ENCODE measurements at regions not wholly inside any gene's neighbourhood (a gene's known extent, or its start where the extent isn't known, plus 50 kb on each side); places are given as distances from the start of the nearest gene placed in this dataset.
"Not testable (repeated sequence)": the region's sequence is repeated elsewhere in the genome, so short reads cannot be mapped to it uniquely, and the experiment has no call there.

DNA sequence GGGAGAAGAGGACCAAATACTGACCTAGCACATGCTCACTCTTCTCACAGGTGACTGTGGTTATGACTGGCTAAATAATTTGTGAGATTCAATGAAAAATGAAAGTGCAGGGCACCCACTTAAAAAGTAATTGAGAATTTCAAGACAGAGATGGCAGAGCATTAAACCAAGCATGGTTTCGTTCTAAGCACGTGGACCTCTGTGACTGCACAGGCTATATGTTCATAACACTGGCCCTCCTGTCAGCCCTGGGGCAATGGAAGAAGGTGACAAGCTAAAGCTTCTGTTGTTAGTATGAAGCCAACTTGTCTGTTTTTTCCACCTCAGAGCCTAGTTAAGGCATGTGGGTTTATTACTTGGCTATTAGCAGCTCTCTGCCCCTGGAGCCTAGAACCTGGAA, 130.9 kb downstream of the FASLG start:
- H3K27ac ChIP-seq, result no peak overlapping the region
- no peak for DNase-seq
- no peaks in the 10 kb centered on the region for H3K36me3 ChIP-seq (replicated peaks)
- TF ChIP-seq, protein P1, sequence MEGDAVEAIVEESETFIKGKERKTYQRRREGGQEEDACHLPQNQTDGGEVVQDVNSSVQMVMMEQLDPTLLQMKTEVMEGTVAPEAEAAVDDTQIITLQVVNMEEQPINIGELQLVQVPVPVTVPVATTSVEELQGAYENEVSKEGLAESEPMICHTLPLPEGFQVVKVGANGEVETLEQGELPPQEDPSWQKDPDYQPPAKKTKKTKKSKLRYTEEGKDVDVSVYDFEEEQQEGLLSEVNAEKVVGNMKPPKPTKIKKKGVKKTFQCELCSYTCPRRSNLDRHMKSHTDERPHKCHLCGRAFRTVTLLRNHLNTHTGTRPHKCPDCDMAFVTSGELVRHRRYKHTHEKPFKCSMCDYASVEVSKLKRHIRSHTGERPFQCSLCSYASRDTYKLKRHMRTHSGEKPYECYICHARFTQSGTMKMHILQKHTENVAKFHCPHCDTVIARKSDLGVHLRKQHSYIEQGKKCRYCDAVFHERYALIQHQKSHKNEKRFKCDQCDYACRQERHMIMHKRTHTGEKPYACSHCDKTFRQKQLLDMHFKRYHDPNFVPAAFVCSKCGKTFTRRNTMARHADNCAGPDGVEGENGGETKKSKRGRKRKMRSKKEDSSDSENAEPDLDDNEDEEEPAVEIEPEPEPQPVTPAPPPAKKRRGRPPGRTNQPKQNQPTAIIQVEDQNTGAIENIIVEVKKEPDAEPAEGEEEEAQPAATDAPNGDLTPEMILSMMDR (IDR thresholded peaks at IDR 0.05; ENCODE audit: low read depth, low read length, missing control alignments), result no peak
- H3K4me3 ChIP-seq (ENCODE audit: low read depth, low read length), result no peak overlapping the region
- in situ Hi-C loops (cut with HindIII; ENCODE audit: low pct_ligation_motif_present, low sequenced_read_pairs), result no loop called here
- no peaks in the 10 kb centered on the region for H3K27me3 ChIP-seq (replicated peaks)

DNA sequence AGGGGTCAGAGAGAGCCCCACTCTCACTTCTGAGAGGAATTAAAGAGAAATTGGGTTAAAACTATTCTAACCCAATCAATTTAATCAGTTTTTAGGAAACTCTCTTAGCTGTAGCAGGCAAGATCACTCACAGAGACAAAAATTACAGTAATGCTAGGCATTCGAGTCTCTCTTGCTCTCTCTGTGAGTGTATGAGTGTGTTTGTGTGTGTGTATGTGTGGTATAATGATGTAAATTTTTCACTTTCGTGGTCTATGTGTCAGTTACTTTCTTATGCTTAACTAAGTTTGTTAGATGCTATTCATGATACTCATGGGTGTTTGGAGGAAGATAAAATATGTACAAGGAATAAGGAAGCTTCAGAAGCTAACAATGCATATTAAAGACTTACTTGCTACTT, 131.3 kb downstream of the FASLG start:
- Histone ChIP-seq H3K27ac (no peak overlapping the region), H3K4me3 (ENCODE audit: low read depth, low read length) (no peak overlapping the region), H3K36me3 (replicated peaks) (no peaks in the 10 kb centered on the region), H3K27me3 (replicated peaks) (no peaks in the 10 kb centered on the region)
- DNase-seq, result no peak
- TF ChIP-seq, protein P1 (IDR thresholded peaks at IDR 0.05; ENCODE audit: low read depth, low read length, missing control alignments), result no peak
- in situ Hi-C loops (cut with HindIII; ENCODE audit: low pct_ligation_motif_present, low sequenced_read_pairs), result no loop called here

DNA sequence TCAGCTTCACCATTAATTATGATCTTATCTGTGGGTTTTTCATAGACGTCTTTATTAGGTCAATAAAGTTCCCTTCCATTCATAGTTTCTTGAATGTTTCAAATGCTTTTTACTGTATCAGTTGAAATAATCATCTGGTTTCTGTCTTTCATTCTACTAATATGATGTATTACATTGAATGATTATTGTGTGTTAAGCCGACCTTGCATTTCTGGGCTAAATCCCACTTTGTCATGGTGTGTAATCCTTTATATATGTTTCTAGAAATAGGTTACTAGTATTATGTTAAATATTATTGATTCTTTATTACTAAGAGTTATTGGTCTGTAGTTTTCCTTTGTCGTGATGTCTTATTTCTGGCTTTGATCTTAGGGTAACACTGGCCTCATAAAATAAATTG, 134.9 kb downstream of the FASLG start:
- Histone ChIP-seq H3K27ac (no peak overlapping the region), H3K27me3 (replicated peaks) (no peaks in the 10 kb centered on the region), H3K36me3 (replicated peaks) (no peaks in the 10 kb centered on the region), H3K4me3 (ENCODE audit: low read depth, low read length) (no peak overlapping the region)
- TF ChIP-seq, protein P1 (IDR thresholded peaks at IDR 0.05; ENCODE audit: low read depth, low read length, missing control alignments), result no peak
- DNase-seq, result no peak
- in situ Hi-C loops (cut with HindIII; ENCODE audit: low pct_ligation_motif_present, low sequenced_read_pairs), result no loop called here

DNA sequence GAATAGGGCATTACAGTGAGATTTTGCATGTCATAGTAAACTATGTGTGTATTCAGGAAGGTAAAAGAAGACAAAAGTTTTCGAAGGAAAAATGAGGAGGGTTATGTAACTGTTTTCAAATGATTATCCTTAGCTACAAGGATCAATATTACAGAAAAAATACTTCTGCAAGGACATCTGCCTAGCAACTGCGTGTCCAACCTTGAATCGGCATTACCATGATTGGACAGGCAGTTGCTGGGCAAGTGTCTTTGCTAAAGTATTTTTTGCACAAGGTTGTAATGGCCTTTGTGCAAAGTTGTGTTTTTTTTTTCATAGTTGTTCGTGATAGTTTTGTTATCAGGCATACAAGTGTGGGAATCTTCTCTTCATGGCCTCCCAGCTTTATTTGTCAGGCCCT, 136.8 kb downstream of the FASLG start:
- no peak overlapping the region for H3K27ac ChIP-seq
- DNase-seq, result no peak
- in situ Hi-C loops (cut with HindIII; ENCODE audit: low pct_ligation_motif_present, low sequenced_read_pairs), result no loop called here
- no peaks in the 10 kb centered on the region for H3K36me3 ChIP-seq (replicated peaks)
- TF ChIP-seq, protein P1 (IDR thresholded peaks at IDR 0.05; ENCODE audit: low read depth, low read length, missing control alignments), result no peak
- no peak overlapping the region for H3K4me3 ChIP-seq (ENCODE audit: low read depth, low read length)
- H3K27me3 ChIP-seq (replicated peaks), result no peaks in the 10 kb centered on the region

DNA sequence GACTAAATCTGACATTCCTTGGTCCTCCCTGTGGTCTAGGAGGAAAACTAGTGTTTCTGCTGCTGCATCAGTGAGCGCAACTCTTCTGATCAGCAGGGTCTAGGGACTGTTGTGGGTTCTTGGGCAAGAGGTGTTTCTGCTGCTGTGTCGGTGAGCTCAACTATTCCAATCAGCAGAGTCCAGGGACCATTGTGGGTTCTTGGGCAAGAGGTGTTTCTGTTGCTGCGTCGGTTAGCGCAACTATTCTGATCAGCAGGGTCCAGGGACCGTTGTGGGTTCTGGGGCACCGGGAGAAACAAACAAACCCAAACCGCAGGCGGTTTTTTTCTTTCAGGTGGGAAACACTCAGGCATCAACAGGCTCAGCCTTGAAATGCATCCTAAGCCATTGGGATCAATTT, 140.9 kb downstream of the FASLG start:
- H3K36me3 ChIP-seq (replicated peaks); DNase-seq; in situ Hi-C loops (cut with HindIII; ENCODE audit: low pct_ligation_motif_present, low sequenced_read_pairs): not testable (repeated sequence)

DNA sequence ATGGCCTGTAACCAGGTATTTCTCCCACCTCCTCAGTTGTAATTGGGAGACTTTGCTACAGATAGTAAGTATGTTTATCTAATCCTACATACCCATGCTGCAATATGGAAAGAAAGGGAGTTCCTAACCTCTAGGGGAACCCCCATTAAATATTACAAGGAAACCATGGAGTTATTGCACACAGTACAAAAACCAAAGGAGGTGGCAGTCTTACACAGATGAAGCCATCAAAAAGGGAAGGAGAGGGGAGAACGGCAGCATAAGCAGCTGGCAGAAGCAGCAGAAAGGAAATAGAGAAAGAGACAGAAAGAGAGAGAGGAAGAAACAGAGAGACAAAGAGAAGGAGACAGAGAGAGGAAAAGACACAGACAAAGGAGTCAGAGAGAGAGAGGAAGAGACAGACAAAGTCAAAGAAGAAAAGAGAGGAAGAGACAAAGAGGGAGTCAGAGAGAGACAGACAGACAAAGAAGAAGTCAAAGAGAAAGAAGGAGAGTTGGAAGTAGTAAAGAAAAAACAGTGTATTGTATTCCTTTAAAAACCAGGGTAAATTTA, 142.9 kb downstream of the FASLG start:
- DNase-seq, result no peak
- Histone ChIP-seq H3K27me3 (replicated peaks) (no peaks in the 10 kb centered on the region), H3K27ac (no peak overlapping the region), H3K36me3 (replicated peaks) (no peaks in the 10 kb centered on the region), H3K4me3 (ENCODE audit: low read depth, low read length) (no peak overlapping the region)
- in situ Hi-C loops (cut with HindIII; ENCODE audit: low pct_ligation_motif_present, low sequenced_read_pairs), result no loop called here
- TF ChIP-seq, protein P1 (IDR thresholded peaks at IDR 0.05; ENCODE audit: low read depth, low read length, missing control alignments), result no peak

More for the DNA sequence above, 140.9 kb downstream of the FASLG start:
- H3K4me3 ChIP-seq (ENCODE audit: low read depth, low read length); H3K27ac ChIP-seq; H3K27me3 ChIP-seq (replicated peaks): not testable (repeated sequence)
